ENCODE measurements at regions not wholly inside any gene's neighbourhood (a gene's known extent, or its start where the extent isn't known, plus 50 kb on each side); places are given as distances from the start of the nearest gene placed in this dataset.

DNA sequence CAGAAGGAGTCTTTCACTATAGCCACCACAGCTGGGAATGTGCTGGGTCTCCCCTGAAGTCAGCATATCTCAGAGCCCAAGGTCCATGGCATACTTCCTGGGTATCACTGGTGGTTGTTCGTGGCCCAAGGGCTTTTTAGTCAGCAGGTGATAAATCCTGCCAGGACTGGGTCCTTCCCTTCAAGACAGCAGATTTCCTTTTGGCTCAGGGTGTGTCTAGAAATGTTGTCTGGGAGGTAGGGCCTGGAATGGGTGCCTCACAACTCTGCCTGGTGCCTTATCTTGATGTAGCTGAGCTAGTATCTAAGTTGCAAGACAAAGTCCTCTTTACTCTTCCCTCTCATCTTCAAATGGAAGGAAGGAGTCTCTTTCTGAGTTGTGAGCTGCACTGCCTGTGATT lies 102.4 kb upstream of the TMLHE start:
- Histone ChIP-seq H3K4me3 (no peak overlapping the region), H3K27ac (no peak overlapping the region), H3K4me1 (ENCODE audit: insufficient read depth) (no peaks in the 10 kb centered on the region), H3K27me3 (no peaks in the 10 kb centered on the region), H3K9me3 (no peaks in the 10 kb centered on the region), H3K36me3 (no peaks in the 10 kb centered on the region)
- intact Hi-C loops (cut with DNase I) = no loop called here
- DNase-seq = no peak
- 33 to 57% (median 54%) methylated on average over 1 of the region's 1 CpG for WGBS, 3 donors
- TF ChIP-seq, protein P1, sequence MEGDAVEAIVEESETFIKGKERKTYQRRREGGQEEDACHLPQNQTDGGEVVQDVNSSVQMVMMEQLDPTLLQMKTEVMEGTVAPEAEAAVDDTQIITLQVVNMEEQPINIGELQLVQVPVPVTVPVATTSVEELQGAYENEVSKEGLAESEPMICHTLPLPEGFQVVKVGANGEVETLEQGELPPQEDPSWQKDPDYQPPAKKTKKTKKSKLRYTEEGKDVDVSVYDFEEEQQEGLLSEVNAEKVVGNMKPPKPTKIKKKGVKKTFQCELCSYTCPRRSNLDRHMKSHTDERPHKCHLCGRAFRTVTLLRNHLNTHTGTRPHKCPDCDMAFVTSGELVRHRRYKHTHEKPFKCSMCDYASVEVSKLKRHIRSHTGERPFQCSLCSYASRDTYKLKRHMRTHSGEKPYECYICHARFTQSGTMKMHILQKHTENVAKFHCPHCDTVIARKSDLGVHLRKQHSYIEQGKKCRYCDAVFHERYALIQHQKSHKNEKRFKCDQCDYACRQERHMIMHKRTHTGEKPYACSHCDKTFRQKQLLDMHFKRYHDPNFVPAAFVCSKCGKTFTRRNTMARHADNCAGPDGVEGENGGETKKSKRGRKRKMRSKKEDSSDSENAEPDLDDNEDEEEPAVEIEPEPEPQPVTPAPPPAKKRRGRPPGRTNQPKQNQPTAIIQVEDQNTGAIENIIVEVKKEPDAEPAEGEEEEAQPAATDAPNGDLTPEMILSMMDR (IDR thresholded peaks at IDR 0.05) = no peak
- no peak for TF ChIP-seq EP300 (IDR thresholded peaks at IDR 0.05)
- no peak for TF ChIP-seq POLR2A (IDR thresholded peaks at IDR 0.05)

DNA sequence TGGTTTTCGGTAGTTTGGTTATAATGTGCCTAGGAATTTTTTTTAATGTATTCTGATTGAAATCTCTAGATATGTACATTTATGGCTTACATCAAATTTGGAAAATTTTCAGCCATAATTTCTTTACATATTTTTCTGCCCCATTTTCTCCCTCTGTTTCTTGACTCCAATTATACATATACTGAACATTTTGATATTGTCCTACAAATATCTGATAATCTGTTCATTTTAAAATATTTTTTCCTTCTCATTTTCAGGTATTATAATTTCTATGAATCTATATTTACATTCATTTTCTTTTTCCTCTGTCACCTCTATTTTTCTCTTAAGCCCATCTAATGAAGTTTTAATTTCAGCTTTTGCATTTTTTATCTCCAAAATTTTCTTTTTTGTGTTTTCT lies 82.7 kb upstream of the TMLHE start:
- Histone ChIP-seq H3K27me3 (no peaks in the 10 kb centered on the region), H3K4me1 (ENCODE audit: insufficient read depth) (no peaks in the 10 kb centered on the region), H3K27ac (no peak overlapping the region), H3K36me3 (no peaks in the 10 kb centered on the region), H3K9me3 (no peaks in the 10 kb centered on the region), H3K4me3 (no peak overlapping the region)
- intact Hi-C loops (cut with DNase I) = no loop called here
- WGBS, 3 donors = 86 to 91% (median 89%) methylated on average over 1 of the region's 1 CpG
- TF ChIP-seq, protein P1 (IDR thresholded peaks at IDR 0.05) = no peak
- no peak for TF ChIP-seq EP300 (IDR thresholded peaks at IDR 0.05)
- TF ChIP-seq POLR2A (IDR thresholded peaks at IDR 0.05) = no peak
- DNase-seq = no peak

DNA sequence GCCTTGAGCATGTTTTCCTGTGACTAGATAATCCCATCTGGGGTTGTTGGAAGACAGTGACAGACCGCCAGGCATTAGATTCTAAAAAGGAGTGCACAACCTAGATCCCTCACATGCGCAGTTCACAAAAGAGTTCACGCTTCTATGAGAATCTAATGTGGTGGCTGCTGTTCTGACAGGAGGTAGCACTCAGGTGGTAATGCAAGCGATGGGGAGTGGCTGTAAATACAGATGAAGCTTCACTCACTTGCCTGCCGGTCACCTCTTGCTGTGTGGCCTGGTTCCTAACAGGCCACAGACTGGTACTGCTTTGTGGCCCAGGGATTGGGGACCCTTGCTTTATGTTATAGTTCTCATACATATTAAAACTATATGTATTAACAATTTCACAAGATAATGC lies 81.9 kb upstream of the TMLHE start:
- H3K27me3 ChIP-seq = no peaks in the 10 kb centered on the region
- H3K4me1 ChIP-seq (ENCODE audit: insufficient read depth) = no peaks in the 10 kb centered on the region
- H3K36me3 ChIP-seq = no peaks in the 10 kb centered on the region
- intact Hi-C loops (cut with DNase I) = no loop called here
- H3K27ac ChIP-seq = no peak overlapping the region
- TF ChIP-seq, protein P1 (IDR thresholded peaks at IDR 0.05) = no peak
- TF ChIP-seq EP300 (IDR thresholded peaks at IDR 0.05) (no peak), POLR2A (IDR thresholded peaks at IDR 0.05) (no peak)
- H3K4me3 ChIP-seq = no peak overlapping the region
- no peak for DNase-seq
- no peaks in the 10 kb centered on the region for H3K9me3 ChIP-seq
- 76 to 82% (median 79%) methylated on average over 5 of the region's 5 CpGs for WGBS, 3 donors

DNA sequence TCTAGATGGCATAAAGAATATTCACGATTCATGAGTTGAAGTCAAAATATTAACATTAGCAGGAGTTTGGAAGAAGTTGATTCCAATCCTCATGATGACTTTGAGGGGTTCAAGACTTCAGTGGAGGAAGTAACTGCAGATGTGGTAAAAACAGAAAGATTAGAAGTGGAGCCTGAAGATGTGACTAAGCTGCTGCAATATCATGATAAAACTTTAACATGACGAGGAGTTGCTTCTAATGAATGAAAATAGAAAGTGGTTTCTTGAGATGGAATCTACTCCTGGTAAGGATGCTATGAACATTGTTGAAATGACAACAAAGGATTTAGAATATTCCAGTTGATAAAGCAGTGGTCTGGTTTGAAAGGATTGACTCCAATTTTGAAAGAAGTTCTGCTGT lies 70.1 kb upstream of the TMLHE start:
- 46 to 54% (median 52%) methylated on average over 2 of the region's 2 CpGs for whole genome bisulfite sequencing, 3 donors
- TF ChIP-seq, protein P1 (IDR thresholded peaks at IDR 0.05) = no peak
- TF ChIP-seq POLR2A (IDR thresholded peaks at IDR 0.05) (no peak), EP300 (IDR thresholded peaks at IDR 0.05) (no peak)

DNA sequence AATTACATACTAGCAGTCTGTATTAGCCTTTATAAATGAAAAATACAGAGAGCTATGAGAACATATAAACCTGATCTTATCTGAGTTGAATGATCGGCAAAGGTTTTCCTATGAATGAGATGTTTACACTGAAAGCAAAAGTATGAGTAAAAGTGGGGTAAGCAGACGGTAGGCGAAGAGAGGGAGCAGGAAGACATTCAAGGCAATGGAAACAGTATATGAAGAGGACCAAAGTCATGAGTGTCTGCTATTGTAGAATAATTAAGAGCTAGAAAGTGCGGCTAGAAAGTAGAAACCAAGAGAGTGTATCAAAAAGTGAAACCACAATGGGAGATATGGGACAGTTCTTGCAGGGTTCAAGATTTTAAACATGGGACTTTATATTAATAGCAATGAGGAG lies 67.0 kb upstream of the TMLHE start:
- intact Hi-C loops (cut with DNase I) = no loop called here
- Histone ChIP-seq H3K4me1 (ENCODE audit: insufficient read depth) (no peaks in the 10 kb centered on the region), H3K36me3 (no peaks in the 10 kb centered on the region), H3K9me3 (no peaks in the 10 kb centered on the region), H3K4me3 (no peak overlapping the region), H3K27me3 (no peaks in the 10 kb centered on the region), H3K27ac (no peak overlapping the region)
- WGBS, 3 donors = 81 to 84% (median 84%) methylated on average over 4 of the region's 4 CpGs
- TF ChIP-seq POLR2A (IDR thresholded peaks at IDR 0.05) = no peak
- DNase-seq = no peak

More for the DNA sequence above, 70.1 kb upstream of the TMLHE start:
- no peaks in the 10 kb centered on the region for H3K4me1 ChIP-seq (ENCODE audit: insufficient read depth)
- H3K27me3 ChIP-seq = no peaks in the 10 kb centered on the region
- no peaks in the 10 kb centered on the region for H3K36me3 ChIP-seq
- no peak overlapping the region for H3K27ac ChIP-seq
- no peaks in the 10 kb centered on the region for H3K9me3 ChIP-seq
- no peak for DNase-seq
- intact Hi-C loops (cut with DNase I) = no loop called here
- no peak overlapping the region for H3K4me3 ChIP-seq

Measured in ovary (tissue), 7 donors.